SK-N-SH treated with all-trans-retinoic acid at 6 μM for 48 hours (cell line): ENCODE measurements at regions not wholly inside any gene's neighbourhood (a gene's known extent, or its start where the extent isn't known, plus 50 kb on each side); places are given as distances from the start of the nearest gene placed in this dataset.

Experiments
- ATAC-seq: fragments of 200-7000 bp; cut with Tn5 transposase; 3 replicates; pipeline ENCODE4 v1.9.1; 2020; ENCODE audit warnings: mild to moderate bottlenecking, moderate library complexity
- ARNTL ChIP-seq: fragments of 450-650 bp; formaldehyde crosslinking; IDR thresholded peaks from 2 replicates; pipeline ENCODE4 v1.5.0; 2020; ENCODE audit warnings: low read depth, mild to moderate bottlenecking, moderate library complexity, borderline replicate concordance
- BACH2 ChIP-seq: fragments of 250-450 bp; sonication (Bioruptor Pico); IDR thresholded peaks from 2 replicates; pipeline ENCODE4 v1.9.0; 2021; ENCODE audit warnings: mild to moderate bottlenecking, borderline replicate concordance
- CSDC2 ChIP-seq: fragments of 250-450 bp; sonication (Bioruptor Pico); IDR thresholded peaks from 2 replicates; pipeline ENCODE4 v1.5.0; 2020; ENCODE audit warnings: mild to moderate bottlenecking, moderate library complexity
- ESRRG ChIP-seq: fragments of 250-450 bp; sonication (Bioruptor Pico); IDR thresholded peaks from 2 replicates; pipeline ENCODE4 v1.6.1; 2021; ENCODE audit warnings: mild to moderate bottlenecking
- GLIS3 ChIP-seq: fragments of 250-450 bp; sonication (Bioruptor Pico); IDR thresholded peaks from 2 replicates; pipeline ENCODE4 v1.5.0; 2020; ENCODE audit warnings: mild to moderate bottlenecking, moderate library complexity
- ISL1 ChIP-seq: fragments of 250-450 bp; sonication (Bioruptor Pico); IDR thresholded peaks from 2 replicates; pipeline ENCODE4 v2.1.2; 2022; ENCODE audit warnings: mild to moderate bottlenecking, moderate library complexity
- OSR1 ChIP-seq: fragments of 250-450 bp; sonication (Bioruptor Pico); IDR thresholded peaks from 2 replicates; pipeline ENCODE4 v1.8.0; 2022; ENCODE audit warnings: moderate library complexity, mild to moderate bottlenecking, inconsistent platforms
- PPARA ChIP-seq: fragments of 250-450 bp; sonication (Bioruptor Pico); IDR thresholded peaks from 2 replicates; pipeline ENCODE4 v1.5.0; 2020; ENCODE audit warnings: mild to moderate bottlenecking, borderline replicate concordance
- RARB ChIP-seq: fragments of 250-450 bp; sonication (Bioruptor Pico); IDR thresholded peaks from 2 replicates; pipeline ENCODE4 v1.8.0; 2021; ENCODE audit warnings: mild to moderate bottlenecking, moderate library complexity
- SNAI2 ChIP-seq: fragments of 250-450 bp; sonication (Bioruptor Pico); IDR thresholded peaks from 2 replicates; pipeline ENCODE4 v1.5.0; 2020; ENCODE audit warnings: mild to moderate bottlenecking, moderate library complexity
- TCF4 ChIP-seq: fragments of 250-450 bp; sonication (Bioruptor Pico); IDR thresholded peaks from 2 replicates; pipeline ENCODE4 v1.8.0; 2021; ENCODE audit warnings: mild to moderate bottlenecking, moderate library complexity, borderline replicate concordance
- TOX ChIP-seq: fragments of 250-450 bp; sonication (Bioruptor Pico); IDR thresholded peaks from 2 replicates; pipeline ENCODE4 v1.8.0; 2021; ENCODE audit warnings: mild to moderate bottlenecking, moderate library complexity, borderline replicate concordance
- ZC3H10 ChIP-seq: fragments of 250-450 bp; sonication (Bioruptor Pico); IDR thresholded peaks from 2 replicates; pipeline ENCODE4 v1.5.1; 2021; ENCODE audit warnings: mild to moderate bottlenecking, moderate library complexity
- ZFP3 ChIP-seq: fragments of 250-450 bp; sonication (Bioruptor Pico); IDR thresholded peaks from 2 replicates; pipeline ENCODE4 v1.5.0; 2020; ENCODE audit warnings: mild to moderate bottlenecking, moderate library complexity
- ZFP30 ChIP-seq: fragments of 450-650 bp; formaldehyde crosslinking; IDR thresholded peaks from 2 replicates; pipeline ENCODE4 v1.5.0; 2022; ENCODE audit warnings: mild to moderate bottlenecking, moderate library complexity
- ZNF565 ChIP-seq: fragments of 450-650 bp; formaldehyde crosslinking; conservative IDR thresholded peaks from 2 replicates; pipeline ENCODE4 v1.5.0; 2020; ENCODE audit warnings: low read depth, mild to moderate bottlenecking, moderate library complexity
- ZNF70 ChIP-seq: fragments of 450-650 bp; formaldehyde crosslinking; IDR thresholded peaks from 2 replicates; pipeline ENCODE4 v1.5.0; 2020; ENCODE audit warnings: mild to moderate bottlenecking, moderate library complexity
- ZNF8 ChIP-seq: fragments of 450-650 bp; formaldehyde crosslinking; IDR thresholded peaks from 2 replicates; pipeline ENCODE4 v1.5.0; 2020; ENCODE audit warnings: mild to moderate bottlenecking, moderate library complexity
- TF ChIP-seq, protein P1 (sequence below): fragments of 250-450 bp; sonication (Bioruptor Pico); IDR thresholded peaks from 2 replicates; pipeline ENCODE4 v1.8.0; 2020; ENCODE audit warnings: mild to moderate bottlenecking, moderate library complexity, borderline replicate concordance
- TF ChIP-seq, protein P2 (sequence below): fragments of 250-450 bp; sonication (Bioruptor Pico); IDR thresholded peaks from 2 replicates; pipeline ENCODE4 v1.5.0; 2020; ENCODE audit warnings: mild to moderate bottlenecking, moderate library complexity
- TF ChIP-seq, protein P3 (sequence below): fragments of 250-450 bp; sonication (Bioruptor Pico); IDR thresholded peaks from 2 replicates; pipeline ENCODE4 v1.8.0; 2021; ENCODE audit warnings: low read depth, mild to moderate bottlenecking, moderate library complexity, borderline replicate concordance
- TF ChIP-seq, protein P4 (sequence below): fragments of 250-450 bp; sonication (Bioruptor Pico); IDR thresholded peaks from 2 replicates; pipeline ENCODE4 v1.5.1; 2020; ENCODE audit warnings: low read depth, mild to moderate bottlenecking, moderate library complexity
- TF ChIP-seq, protein P5 (sequence below): fragments of 250-450 bp; sonication (Bioruptor Pico); IDR thresholded peaks from 2 replicates; pipeline ENCODE4 v1.5.1; 2021; ENCODE audit warnings: mild to moderate bottlenecking, moderate library complexity

DNA sequence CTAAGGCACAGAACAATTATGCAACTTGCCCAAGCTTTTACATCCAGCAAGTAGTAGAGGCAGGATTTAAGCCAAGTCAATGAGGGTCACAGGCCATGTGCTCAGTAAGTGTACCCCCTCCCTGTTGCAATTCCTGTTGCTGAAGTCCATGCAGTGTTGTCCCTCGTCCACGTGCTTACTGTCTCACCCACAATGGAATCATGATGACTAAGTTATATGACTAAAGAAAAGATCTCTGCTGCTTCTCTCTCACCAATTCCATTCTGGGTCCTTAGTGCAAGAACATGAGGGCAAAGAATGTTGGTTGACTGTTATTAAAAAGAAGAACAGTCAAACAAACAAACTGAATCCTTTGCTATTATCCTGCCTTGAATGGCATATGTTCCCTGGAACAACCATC is 233.6 kb upstream of the SLC24A2 start:
- no peak for ATAC-seq
- no peak for TF ChIP-seq ESRRG (CRISPR knock-in tag)
- TF ChIP-seq ZFP3 (CRISPR knock-in tag): no peak
- TF ChIP-seq TOX (CRISPR knock-in tag): no peak
- TF ChIP-seq ZNF70 (CRISPR knock-in tag): no peak
- no peak for TF ChIP-seq OSR1 (CRISPR knock-in tag)
- TF ChIP-seq, protein P1, sequence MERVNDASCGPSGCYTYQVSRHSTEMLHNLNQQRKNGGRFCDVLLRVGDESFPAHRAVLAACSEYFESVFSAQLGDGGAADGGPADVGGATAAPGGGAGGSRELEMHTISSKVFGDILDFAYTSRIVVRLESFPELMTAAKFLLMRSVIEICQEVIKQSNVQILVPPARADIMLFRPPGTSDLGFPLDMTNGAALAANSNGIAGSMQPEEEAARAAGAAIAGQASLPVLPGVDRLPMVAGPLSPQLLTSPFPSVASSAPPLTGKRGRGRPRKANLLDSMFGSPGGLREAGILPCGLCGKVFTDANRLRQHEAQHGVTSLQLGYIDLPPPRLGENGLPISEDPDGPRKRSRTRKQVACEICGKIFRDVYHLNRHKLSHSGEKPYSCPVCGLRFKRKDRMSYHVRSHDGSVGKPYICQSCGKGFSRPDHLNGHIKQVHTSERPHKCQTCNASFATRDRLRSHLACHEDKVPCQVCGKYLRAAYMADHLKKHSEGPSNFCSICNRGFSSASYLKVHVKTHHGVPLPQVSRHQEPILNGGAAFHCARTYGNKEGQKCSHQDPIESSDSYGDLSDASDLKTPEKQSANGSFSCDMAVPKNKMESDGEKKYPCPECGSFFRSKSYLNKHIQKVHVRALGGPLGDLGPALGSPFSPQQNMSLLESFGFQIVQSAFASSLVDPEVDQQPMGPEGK: no peak
- no peak for TF ChIP-seq RARB (CRISPR knock-in tag)
- TF ChIP-seq, protein P2, sequence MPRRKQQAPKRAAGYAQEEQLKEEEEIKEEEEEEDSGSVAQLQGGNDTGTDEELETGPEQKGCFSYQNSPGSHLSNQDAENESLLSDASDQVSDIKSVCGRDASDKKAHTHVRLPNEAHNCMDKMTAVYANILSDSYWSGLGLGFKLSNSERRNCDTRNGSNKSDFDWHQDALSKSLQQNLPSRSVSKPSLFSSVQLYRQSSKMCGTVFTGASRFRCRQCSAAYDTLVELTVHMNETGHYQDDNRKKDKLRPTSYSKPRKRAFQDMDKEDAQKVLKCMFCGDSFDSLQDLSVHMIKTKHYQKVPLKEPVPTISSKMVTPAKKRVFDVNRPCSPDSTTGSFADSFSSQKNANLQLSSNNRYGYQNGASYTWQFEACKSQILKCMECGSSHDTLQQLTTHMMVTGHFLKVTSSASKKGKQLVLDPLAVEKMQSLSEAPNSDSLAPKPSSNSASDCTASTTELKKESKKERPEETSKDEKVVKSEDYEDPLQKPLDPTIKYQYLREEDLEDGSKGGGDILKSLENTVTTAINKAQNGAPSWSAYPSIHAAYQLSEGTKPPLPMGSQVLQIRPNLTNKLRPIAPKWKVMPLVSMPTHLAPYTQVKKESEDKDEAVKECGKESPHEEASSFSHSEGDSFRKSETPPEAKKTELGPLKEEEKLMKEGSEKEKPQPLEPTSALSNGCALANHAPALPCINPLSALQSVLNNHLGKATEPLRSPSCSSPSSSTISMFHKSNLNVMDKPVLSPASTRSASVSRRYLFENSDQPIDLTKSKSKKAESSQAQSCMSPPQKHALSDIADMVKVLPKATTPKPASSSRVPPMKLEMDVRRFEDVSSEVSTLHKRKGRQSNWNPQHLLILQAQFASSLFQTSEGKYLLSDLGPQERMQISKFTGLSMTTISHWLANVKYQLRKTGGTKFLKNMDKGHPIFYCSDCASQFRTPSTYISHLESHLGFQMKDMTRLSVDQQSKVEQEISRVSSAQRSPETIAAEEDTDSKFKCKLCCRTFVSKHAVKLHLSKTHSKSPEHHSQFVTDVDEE (CRISPR knock-in tag): no peak
- TF ChIP-seq TCF4 (CRISPR knock-in tag): no peak
- TF ChIP-seq, protein P3, sequence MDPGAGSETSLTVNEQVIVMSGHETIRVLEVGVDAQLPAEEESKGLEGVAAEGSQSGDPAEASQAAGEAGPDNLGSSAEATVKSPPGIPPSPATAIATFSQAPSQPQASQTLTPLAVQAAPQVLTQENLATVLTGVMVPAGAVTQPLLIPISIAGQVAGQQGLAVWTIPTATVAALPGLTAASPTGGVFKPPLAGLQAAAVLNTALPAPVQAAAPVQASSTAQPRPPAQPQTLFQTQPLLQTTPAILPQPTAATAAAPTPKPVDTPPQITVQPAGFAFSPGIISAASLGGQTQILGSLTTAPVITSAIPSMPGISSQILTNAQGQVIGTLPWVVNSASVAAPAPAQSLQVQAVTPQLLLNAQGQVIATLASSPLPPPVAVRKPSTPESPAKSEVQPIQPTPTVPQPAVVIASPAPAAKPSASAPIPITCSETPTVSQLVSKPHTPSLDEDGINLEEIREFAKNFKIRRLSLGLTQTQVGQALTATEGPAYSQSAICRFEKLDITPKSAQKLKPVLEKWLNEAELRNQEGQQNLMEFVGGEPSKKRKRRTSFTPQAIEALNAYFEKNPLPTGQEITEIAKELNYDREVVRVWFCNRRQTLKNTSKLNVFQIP: no peak
- TF ChIP-seq ZC3H10 (CRISPR knock-in tag): no peak
- TF ChIP-seq BACH2 (CRISPR knock-in tag): no peak

DNA sequence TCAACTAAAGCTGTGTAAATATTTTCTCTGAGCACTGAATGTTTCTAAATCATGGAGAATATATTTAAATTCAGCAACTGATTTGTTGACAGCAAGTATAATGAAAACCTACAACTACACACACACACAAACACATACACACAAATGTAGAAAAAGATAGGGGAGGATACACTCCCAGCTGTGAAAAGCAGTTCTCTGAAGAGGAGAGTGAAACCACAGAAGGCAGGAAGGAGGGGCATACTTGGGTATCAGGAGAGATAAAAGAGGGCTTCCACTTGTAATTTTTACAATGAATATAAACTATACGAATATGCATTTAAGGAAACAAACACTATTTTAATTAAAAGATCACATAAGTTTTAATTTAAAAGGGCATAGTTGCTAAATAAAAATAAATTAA is 227.8 kb upstream of the SLC24A2 start:
- no peak for ATAC-seq
- TF ChIP-seq, protein P2 (CRISPR knock-in tag): no peak
- TF ChIP-seq CSDC2 (CRISPR knock-in tag) (no peak), ZFP30 (CRISPR knock-in tag) (no peak), RARB (CRISPR knock-in tag) (no peak), ZNF565 (no peak), ISL1 (no peak), TOX (CRISPR knock-in tag) (no peak), ARNTL (no peak), SNAI2 (CRISPR knock-in tag) (no peak), TCF4 (CRISPR knock-in tag) (no peak)
- TF ChIP-seq, protein P4, sequence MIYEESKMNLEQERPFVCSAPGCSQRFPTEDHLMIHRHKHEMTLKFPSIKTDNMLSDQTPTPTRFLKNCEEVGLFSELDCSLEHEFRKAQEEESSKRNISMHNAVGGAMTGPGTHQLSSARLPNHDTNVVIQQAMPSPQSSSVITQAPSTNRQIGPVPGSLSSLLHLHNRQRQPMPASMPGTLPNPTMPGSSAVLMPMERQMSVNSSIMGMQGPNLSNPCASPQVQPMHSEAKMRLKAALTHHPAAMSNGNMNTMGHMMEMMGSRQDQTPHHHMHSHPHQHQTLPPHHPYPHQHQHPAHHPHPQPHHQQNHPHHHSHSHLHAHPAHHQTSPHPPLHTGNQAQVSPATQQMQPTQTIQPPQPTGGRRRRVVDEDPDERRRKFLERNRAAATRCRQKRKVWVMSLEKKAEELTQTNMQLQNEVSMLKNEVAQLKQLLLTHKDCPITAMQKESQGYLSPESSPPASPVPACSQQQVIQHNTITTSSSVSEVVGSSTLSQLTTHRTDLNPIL (CRISPR knock-in tag): no peak

DNA sequence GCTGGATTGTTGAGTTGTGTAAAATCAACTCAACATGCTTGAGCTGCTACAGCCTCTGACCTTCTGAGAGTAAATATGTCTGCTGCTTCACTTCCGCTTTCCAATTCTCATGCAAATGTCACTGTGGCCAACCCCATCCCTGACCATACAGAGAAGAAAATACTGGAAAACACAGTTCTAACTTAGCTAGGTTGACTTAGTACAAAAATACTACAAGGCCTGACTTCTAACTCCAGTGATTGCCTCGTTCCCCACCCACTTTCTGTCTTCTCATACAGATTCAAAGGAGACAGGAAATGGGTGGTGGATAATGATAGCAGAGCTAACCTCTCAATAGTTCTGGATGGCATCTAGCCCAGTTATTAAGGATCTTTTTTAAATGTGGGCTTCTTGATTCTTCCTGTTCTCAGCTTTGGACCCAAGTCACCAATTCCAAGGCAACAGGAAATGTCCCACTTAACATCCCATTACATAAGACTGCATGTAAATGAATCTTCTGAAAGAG is 226.6 kb upstream of the SLC24A2 start:
- no peak for ATAC-seq
- TF ChIP-seq CSDC2 (CRISPR knock-in tag): no peak
- TF ChIP-seq ESRRG (CRISPR knock-in tag): no peak
- no peak for TF ChIP-seq ISL1
- TF ChIP-seq ZNF8 (CRISPR knock-in tag): no peak
- TF ChIP-seq ZNF70 (CRISPR knock-in tag): no peak
- no peak for TF ChIP-seq PPARA (CRISPR knock-in tag)
- TF ChIP-seq, protein P5, sequence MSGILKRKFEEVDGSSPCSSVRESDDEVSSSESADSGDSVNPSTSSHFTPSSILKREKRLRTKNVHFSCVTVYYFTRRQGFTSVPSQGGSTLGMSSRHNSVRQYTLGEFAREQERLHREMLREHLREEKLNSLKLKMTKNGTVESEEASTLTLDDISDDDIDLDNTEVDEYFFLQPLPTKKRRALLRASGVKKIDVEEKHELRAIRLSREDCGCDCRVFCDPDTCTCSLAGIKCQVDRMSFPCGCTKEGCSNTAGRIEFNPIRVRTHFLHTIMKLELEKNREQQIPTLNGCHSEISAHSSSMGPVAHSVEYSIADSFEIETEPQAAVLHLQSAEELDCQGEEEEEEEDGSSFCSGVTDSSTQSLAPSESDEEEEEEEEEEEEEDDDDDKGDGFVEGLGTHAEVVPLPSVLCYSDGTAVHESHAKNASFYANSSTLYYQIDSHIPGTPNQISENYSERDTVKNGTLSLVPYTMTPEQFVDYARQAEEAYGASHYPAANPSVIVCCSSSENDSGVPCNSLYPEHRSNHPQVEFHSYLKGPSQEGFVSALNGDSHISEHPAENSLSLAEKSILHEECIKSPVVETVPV (CRISPR knock-in tag): no peak
- TF ChIP-seq GLIS3 (CRISPR knock-in tag): no peak
- TF ChIP-seq, protein P1: no peak
- TF ChIP-seq ZFP3 (CRISPR knock-in tag): no peak
- TF ChIP-seq, protein P4 (CRISPR knock-in tag): no peak
- TF ChIP-seq BACH2 (CRISPR knock-in tag): no peak
- no peak for TF ChIP-seq RARB (CRISPR knock-in tag)
- no peak for TF ChIP-seq OSR1 (CRISPR knock-in tag)
